NB4 (cell line): ENCODE measurements at regions not wholly inside any gene's neighbourhood (a gene's known extent, or its start where the extent isn't known, plus 50 kb on each side); places are given as distances from the start of the nearest gene placed in this dataset.

ENCODE experiments used
- MAX ChIP-seq: IDR thresholded peaks from 2 replicates; pipeline ENCODE4 v1.6.1; 2011; ENCODE audit warnings: low read depth, low read length
- TF ChIP-seq, protein P1 (sequence below): IDR thresholded peaks from one replicate; pipeline ENCODE4 v1.5.1; 2012; ENCODE audit warnings: low read depth, low read length

- TF ChIP-seq, protein P1, sequence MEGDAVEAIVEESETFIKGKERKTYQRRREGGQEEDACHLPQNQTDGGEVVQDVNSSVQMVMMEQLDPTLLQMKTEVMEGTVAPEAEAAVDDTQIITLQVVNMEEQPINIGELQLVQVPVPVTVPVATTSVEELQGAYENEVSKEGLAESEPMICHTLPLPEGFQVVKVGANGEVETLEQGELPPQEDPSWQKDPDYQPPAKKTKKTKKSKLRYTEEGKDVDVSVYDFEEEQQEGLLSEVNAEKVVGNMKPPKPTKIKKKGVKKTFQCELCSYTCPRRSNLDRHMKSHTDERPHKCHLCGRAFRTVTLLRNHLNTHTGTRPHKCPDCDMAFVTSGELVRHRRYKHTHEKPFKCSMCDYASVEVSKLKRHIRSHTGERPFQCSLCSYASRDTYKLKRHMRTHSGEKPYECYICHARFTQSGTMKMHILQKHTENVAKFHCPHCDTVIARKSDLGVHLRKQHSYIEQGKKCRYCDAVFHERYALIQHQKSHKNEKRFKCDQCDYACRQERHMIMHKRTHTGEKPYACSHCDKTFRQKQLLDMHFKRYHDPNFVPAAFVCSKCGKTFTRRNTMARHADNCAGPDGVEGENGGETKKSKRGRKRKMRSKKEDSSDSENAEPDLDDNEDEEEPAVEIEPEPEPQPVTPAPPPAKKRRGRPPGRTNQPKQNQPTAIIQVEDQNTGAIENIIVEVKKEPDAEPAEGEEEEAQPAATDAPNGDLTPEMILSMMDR = no peak
- no peak for TF ChIP-seq MAX
Observed at GRCh38 chr4:71123951-71124350, 130.5 kb downstream of the DCK start.
